Adrenal gland (tissue), 5 donors: ENCODE measurements at regions not wholly inside any gene's neighbourhood (a gene's known extent, or its start where the extent isn't known, plus 50 kb on each side); places are given as distances from the start of the nearest gene placed in this dataset.

ENCODE experiments used
- CTCF ChIP-seq, 6 experiments: fragments of 450-650 bp in 4 of 6; fragments of 200-600 bp in 2 of 6; sonication (generic) in 1 of 6; IDR thresholded peaks; 1 replicate in 5 of 6; 2 replicates in 1 of 6; pipeline versions ENCODE4 v1.5.1 to v1.8.0; 2016 to 2021; ENCODE audit warnings: antibody characterized with exemption in 6 of 6, mild to moderate bottlenecking in 2 of 6, moderate library complexity in 1 of 6
- POLR2A ChIP-seq, 2 donors: fragments of 450-650 bp; IDR thresholded peaks; one replicate each; pipeline ENCODE4 v1.6.1; 2017; ENCODE audit warnings: antibody characterized with exemption in 2 of 2, mild to moderate bottlenecking in 2 of 2, moderate library complexity in 1 of 2
- donor health status: DM: no; HTN: no; CAD: no.

- no peak for TF ChIP-seq CTCF (IDR thresholded peaks at IDR 0.05)
- no peak for TF ChIP-seq POLR2A (IDR thresholded peaks at IDR 0.05)
Measured at GRCh38 chr15:88990185-88990679, 77.1 kb upstream of the MFGE8 start.
